H1 (cell line): ENCODE measurements at regions not wholly inside any gene's neighbourhood (a gene's known extent, or its start where the extent isn't known, plus 50 kb on each side); places are given as distances from the start of the nearest gene placed in this dataset.

Experiments used
- CTCF ChIP-seq, 3 experiments: IDR thresholded peaks; 1 replicate in 2 of 3; 2 replicates in 1 of 3; pipeline versions ENCODE4 v1.5.1 to v1.6.1; 2011; ENCODE audit warnings: low read length in 3 of 3, mild to moderate bottlenecking in 3 of 3, inconsistent platforms in 2 of 3, low read depth in 1 of 3, moderate library complexity in 1 of 3; ENCODE audit not compliant: insufficient read depth in 1 of 3; ENCODE audit errors: control extremely low read depth in 1 of 3
- EP300 ChIP-seq, 2 experiments: IDR thresholded peaks; 1 replicate in 1 of 2; 2 replicates in 1 of 2; pipeline ENCODE4 v1.6.1; 2011 to 2012; ENCODE audit warnings: low read depth in 2 of 2, low read length in 2 of 2, mild to moderate bottlenecking in 2 of 2, borderline replicate concordance in 1 of 2, inconsistent platforms in 1 of 2, moderate library complexity in 1 of 2
- GABPA ChIP-seq: IDR thresholded peaks from 2 replicates; pipeline ENCODE4 v1.6.1; 2011; ENCODE audit warnings: mild to moderate bottlenecking, low read length, moderate library complexity, borderline replicate concordance; ENCODE audit not compliant: insufficient read depth
- POLR2A ChIP-seq, 2 experiments: IDR thresholded peaks; 1 replicate in 1 of 2; 2 replicates in 1 of 2; pipeline ENCODE4 v1.6.1; 2011; ENCODE audit warnings: low read depth in 2 of 2, low read length in 2 of 2, mild to moderate bottlenecking in 2 of 2; ENCODE audit errors: control extremely low read depth in 1 of 2
- TAF1 ChIP-seq: IDR thresholded peaks from 2 replicates; pipeline ENCODE4 v1.6.1; 2011; ENCODE audit warnings: mild to moderate bottlenecking, low read depth, low read length
- TBP ChIP-seq: IDR thresholded peaks from 2 replicates; pipeline ENCODE4 v1.6.1; 2011; ENCODE audit warnings: low read depth, low read length, improper control_type of control experiment
- YY1 ChIP-seq: IDR thresholded peaks from 2 replicates; pipeline ENCODE4 v1.6.1; 2011; ENCODE audit warnings: low read depth, mild to moderate bottlenecking, low read length
- ZNF274 ChIP-seq: IDR thresholded peaks from 2 replicates; pipeline ENCODE4 v1.7.0; 2012; ENCODE audit warnings: low read length, borderline replicate concordance; ENCODE audit errors: extremely low read depth

- TF ChIP-seq YY1, result no peak
- TF ChIP-seq EP300 (IDR thresholded peaks at IDR 0.05; ENCODE audit: borderline replicate concordance in 1 of 2, low read depth in 2 of 2, low read length in 2 of 2), result no peak
- TF ChIP-seq GABPA, result no peak
- no peak for TF ChIP-seq CTCF (IDR thresholded peaks at IDR 0.05; ENCODE audit: control extremely low read depth in 1 of 3, insufficient read depth in 1 of 3, low read depth in 1 of 3, low read length in 3 of 3)
- no peak for TF ChIP-seq TBP
- no peak for TF ChIP-seq ZNF274
- TF ChIP-seq POLR2A (IDR thresholded peaks at IDR 0.05; ENCODE audit: control extremely low read depth in 1 of 2, low read depth in 2 of 2, low read length in 2 of 2), result no peak
- no peak for TF ChIP-seq TAF1
Observed at GRCh38 chr1:4452701-4453100, 201.7 kb upstream of the AJAP1 start.
